Liver (tissue), 7 donors: ENCODE measurements at regions not wholly inside any gene's neighbourhood (a gene's known extent, or its start where the extent isn't known, plus 50 kb on each side); places are given as distances from the start of the nearest gene placed in this dataset.

Source experiments
- DNase-seq: peaks from one replicate; pipeline ENCODE4 v3.0.0-alpha.2; 2017; ENCODE audit warnings: low spot score
- H3K27ac ChIP-seq, 2 donors: one replicate each; pipeline ENCODE4 v1.7.0; 2013; ENCODE audit warnings: inconsistent platforms in 2 of 2, low read length in 2 of 2, control low read depth in 1 of 2, low read depth in 1 of 2, mild to moderate bottlenecking in 1 of 2
- H3K27me3 ChIP-seq, 4 donors: one replicate each; pipeline versions ENCODE4 v1.6.1 to v1.7.0; 2013; ENCODE audit warnings: low read length in 3 of 4, inconsistent platforms in 1 of 4, mild to moderate bottlenecking in 1 of 4, moderate library complexity in 1 of 4; ENCODE audit not compliant: control insufficient read depth in 4 of 4, insufficient read depth in 4 of 4
- H3K36me3 ChIP-seq, 4 donors: one replicate each; pipeline versions ENCODE4 v1.6.1 to v1.7.0; 2013; ENCODE audit warnings: low read length in 3 of 4, mild to moderate bottlenecking in 3 of 4, low read depth in 1 of 4, moderate library complexity in 1 of 4; ENCODE audit not compliant: control insufficient read depth in 4 of 4, insufficient read depth in 3 of 4
- H3K4me1 ChIP-seq, 4 donors: one replicate each; pipeline versions ENCODE4 v1.6.1 to v1.7.0; 2013; ENCODE audit warnings: low read length in 3 of 4, mild to moderate bottlenecking in 3 of 4, moderate library complexity in 1 of 4; ENCODE audit not compliant: control insufficient read depth in 4 of 4, insufficient read depth in 4 of 4
- H3K4me3 ChIP-seq, 3 donors: one replicate each; pipeline versions ENCODE4 v1.6.1 to v1.7.0; 2013; ENCODE audit warnings: low read length in 3 of 3, control low read depth in 1 of 3, low read depth in 1 of 3, mild to moderate bottlenecking in 1 of 3
- H3K9ac ChIP-seq, 2 donors: one replicate each; pipeline ENCODE4 v1.7.0; 2013; ENCODE audit warnings: low read length in 2 of 2, mild to moderate bottlenecking in 2 of 2, moderate library complexity in 2 of 2, control low read depth in 1 of 2, low read depth in 1 of 2
- H3K9me3 ChIP-seq, 4 donors: one replicate each; pipeline versions ENCODE4 v1.6.1 to v1.7.0; 2013; ENCODE audit warnings: low read length in 3 of 4; ENCODE audit not compliant: control insufficient read depth in 4 of 4
- EGR1 ChIP-seq, 2 donors: IDR thresholded peaks; 2 replicates each; pipeline ENCODE4 v1.6.1; 2016 to 2018; ENCODE audit warnings: antibody characterized with exemption in 2 of 2, low read depth in 2 of 2
- FOXA1 ChIP-seq: IDR thresholded peaks from 2 replicates; pipeline ENCODE4 v1.6.1; 2016; ENCODE audit warnings: antibody characterized with exemption
- FOXA2 ChIP-seq: IDR thresholded peaks from 2 replicates; pipeline ENCODE4 v1.6.1; 2016; ENCODE audit warnings: antibody characterized with exemption
- HNF4G ChIP-seq: IDR thresholded peaks from 2 replicates; pipeline ENCODE4 v1.6.1; 2016; ENCODE audit warnings: antibody characterized with exemption
- JUND ChIP-seq, 2 donors: IDR thresholded peaks; 2 replicates each; pipeline ENCODE4 v1.6.1; 2016; ENCODE audit warnings: antibody characterized with exemption in 2 of 2
- NR2F2 ChIP-seq: IDR thresholded peaks from 2 replicates; pipeline ENCODE4 v1.6.1; 2016; ENCODE audit warnings: antibody characterized with exemption
- RAD21 ChIP-seq, 2 donors: IDR thresholded peaks; 2 replicates each; pipeline ENCODE4 v1.6.1; 2016; ENCODE audit warnings: antibody characterized with exemption in 2 of 2, mild to moderate bottlenecking in 2 of 2
- RXRA ChIP-seq, 2 donors: IDR thresholded peaks; 2 replicates each; pipeline ENCODE4 v1.6.1; 2017 to 2018; ENCODE audit warnings: antibody characterized with exemption in 2 of 2, mild to moderate bottlenecking in 1 of 2
- TAF1 ChIP-seq: conservative IDR thresholded peaks from 2 replicates; pipeline ENCODE4 v1.6.1; 2016; ENCODE audit warnings: antibody characterized with exemption, mild to moderate bottlenecking
- YY1 ChIP-seq: IDR thresholded peaks from 2 replicates; pipeline ENCODE4 v1.6.1; 2016; ENCODE audit warnings: antibody characterized with exemption, mild to moderate bottlenecking
- WGBS: extraction: QIAGEN DNeasy Blood & Tissue Kit; methylation state at CpG from one replicate; pipeline ENCODE4 v1.1.7; 2013; 5-methylcytosine and 5-hydroxymethylcytosine counted together
- TF ChIP-seq, protein P1 (sequence below): IDR thresholded peaks from 2 replicates; pipeline ENCODE4 v1.6.1; 2016; ENCODE audit warnings: antibody characterized with exemption
- TF ChIP-seq, protein P2 (sequence below): IDR thresholded peaks from 2 replicates; pipeline ENCODE4 v1.6.1; 2016; ENCODE audit warnings: antibody characterized with exemption
- TF ChIP-seq, protein P3 (sequence below): IDR thresholded peaks from 2 replicates; pipeline ENCODE4 v1.6.1; 2016; ENCODE audit warnings: antibody characterized with exemption
- TF ChIP-seq, protein P4 (sequence below): IDR thresholded peaks from 2 replicates; pipeline ENCODE4 v1.6.1; 2016; ENCODE audit warnings: antibody characterized with exemption, mild to moderate bottlenecking
- donor health status: healthy.
- donor health status: healthy.
- donor health status: healthy.
- donor health status: healthy.

DNA sequence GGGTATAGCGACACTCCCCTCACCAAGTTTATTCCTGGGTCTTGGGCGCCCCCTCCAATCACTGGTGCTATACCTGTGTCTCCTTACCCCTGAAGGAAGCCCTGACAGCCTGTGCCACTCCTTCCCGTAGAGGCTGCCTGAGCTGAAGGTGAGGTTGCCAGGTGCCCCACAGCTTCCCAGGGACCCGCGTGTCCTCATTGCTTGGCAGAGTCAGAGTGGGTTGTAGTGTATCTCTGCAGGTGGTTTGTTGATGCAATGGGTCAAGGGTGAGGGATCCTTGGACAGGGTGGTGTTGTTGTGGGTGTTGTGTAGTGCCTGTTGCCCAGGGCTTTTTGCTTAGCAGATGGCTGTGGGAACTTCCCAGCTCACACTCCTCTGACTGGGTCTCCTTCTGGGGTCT lies 438.7 kb upstream of the FSIP2 start:
- Histone ChIP-seq H3K27ac (no peak overlapping the region), H3K9ac (no peak overlapping the region), H3K4me3 (no peak overlapping the region), H3K27me3 (no peaks in the 10 kb centered on the region), H3K4me1 (no peaks in the 10 kb centered on the region), H3K9me3 (peaks cover 0 to 3% (median 0%) of the 10 kb centered on the region in 4 donors), H3K36me3 (no peaks in the 10 kb centered on the region)
- TF ChIP-seq HNF4G (no peak), TAF1 (no peak)
- TF ChIP-seq, protein P1, sequence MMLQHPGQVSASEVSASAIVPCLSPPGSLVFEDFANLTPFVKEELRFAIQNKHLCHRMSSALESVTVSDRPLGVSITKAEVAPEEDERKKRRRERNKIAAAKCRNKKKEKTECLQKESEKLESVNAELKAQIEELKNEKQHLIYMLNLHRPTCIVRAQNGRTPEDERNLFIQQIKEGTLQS: no peak
- no peak for DNase-seq
- WGBS: 73% methylated on average over 5 of the region's 5 CpGs

DNA sequence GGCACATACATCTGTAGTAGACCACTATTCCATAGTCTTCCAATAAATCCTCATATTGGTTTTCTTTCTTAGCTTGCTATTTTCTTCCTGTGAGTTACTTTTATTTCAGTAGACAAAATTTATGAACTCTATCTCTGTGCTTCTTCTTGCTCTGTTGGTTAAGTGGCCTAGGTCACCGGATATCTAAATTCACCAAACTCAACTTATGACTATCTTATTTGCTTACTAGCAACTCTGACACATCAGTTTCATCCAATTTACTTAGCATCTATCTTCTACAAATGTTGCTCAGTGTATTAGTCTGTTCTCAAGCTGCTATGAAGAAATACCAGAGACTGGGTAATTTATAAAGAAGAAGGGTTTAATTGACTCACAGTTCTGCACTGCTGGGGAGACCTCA lies 432.5 kb upstream of the FSIP2 start:
- 85% methylated on average over 1 of the region's 1 CpG for WGBS
- DNase-seq: no peak
- Histone ChIP-seq H3K27me3 (peaks cover 0 to 2% (median 0%) of the 10 kb centered on the region in 4 donors), H3K27ac (no peak overlapping the region), H3K4me3 (no peak overlapping the region), H3K9ac (no peak overlapping the region), H3K4me1 (no peaks in the 10 kb centered on the region), H3K9me3 (no peaks in the 10 kb centered on the region), H3K36me3 (no peaks in the 10 kb centered on the region)
- no peak for TF ChIP-seq TAF1
- TF ChIP-seq, protein P1: no peak
- TF ChIP-seq FOXA2: no peak
- no peak for TF ChIP-seq HNF4G
- TF ChIP-seq, protein P2, sequence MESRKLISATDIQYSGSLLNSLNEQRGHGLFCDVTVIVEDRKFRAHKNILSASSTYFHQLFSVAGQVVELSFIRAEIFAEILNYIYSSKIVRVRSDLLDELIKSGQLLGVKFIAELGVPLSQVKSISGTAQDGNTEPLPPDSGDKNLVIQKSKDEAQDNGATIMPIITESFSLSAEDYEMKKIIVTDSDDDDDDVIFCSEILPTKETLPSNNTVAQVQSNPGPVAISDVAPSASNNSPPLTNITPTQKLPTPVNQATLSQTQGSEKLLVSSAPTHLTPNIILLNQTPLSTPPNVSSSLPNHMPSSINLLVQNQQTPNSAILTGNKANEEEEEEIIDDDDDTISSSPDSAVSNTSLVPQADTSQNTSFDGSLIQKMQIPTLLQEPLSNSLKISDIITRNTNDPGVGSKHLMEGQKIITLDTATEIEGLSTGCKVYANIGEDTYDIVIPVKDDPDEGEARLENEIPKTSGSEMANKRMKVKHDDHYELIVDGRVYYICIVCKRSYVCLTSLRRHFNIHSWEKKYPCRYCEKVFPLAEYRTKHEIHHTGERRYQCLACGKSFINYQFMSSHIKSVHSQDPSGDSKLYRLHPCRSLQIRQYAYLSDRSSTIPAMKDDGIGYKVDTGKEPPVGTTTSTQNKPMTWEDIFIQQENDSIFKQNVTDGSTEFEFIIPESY: no peak
- TF ChIP-seq, protein P3, sequence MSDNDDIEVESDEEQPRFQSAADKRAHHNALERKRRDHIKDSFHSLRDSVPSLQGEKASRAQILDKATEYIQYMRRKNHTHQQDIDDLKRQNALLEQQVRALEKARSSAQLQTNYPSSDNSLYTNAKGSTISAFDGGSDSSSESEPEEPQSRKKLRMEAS: no peak
- no peak for TF ChIP-seq FOXA1
- TF ChIP-seq EGR1 (IDR thresholded peaks at IDR 0.05; ENCODE audit: low read depth in 2 of 2): no peak
- no peak for TF ChIP-seq RAD21 (IDR thresholded peaks at IDR 0.05)
- no peak for TF ChIP-seq YY1
- TF ChIP-seq, protein P4, sequence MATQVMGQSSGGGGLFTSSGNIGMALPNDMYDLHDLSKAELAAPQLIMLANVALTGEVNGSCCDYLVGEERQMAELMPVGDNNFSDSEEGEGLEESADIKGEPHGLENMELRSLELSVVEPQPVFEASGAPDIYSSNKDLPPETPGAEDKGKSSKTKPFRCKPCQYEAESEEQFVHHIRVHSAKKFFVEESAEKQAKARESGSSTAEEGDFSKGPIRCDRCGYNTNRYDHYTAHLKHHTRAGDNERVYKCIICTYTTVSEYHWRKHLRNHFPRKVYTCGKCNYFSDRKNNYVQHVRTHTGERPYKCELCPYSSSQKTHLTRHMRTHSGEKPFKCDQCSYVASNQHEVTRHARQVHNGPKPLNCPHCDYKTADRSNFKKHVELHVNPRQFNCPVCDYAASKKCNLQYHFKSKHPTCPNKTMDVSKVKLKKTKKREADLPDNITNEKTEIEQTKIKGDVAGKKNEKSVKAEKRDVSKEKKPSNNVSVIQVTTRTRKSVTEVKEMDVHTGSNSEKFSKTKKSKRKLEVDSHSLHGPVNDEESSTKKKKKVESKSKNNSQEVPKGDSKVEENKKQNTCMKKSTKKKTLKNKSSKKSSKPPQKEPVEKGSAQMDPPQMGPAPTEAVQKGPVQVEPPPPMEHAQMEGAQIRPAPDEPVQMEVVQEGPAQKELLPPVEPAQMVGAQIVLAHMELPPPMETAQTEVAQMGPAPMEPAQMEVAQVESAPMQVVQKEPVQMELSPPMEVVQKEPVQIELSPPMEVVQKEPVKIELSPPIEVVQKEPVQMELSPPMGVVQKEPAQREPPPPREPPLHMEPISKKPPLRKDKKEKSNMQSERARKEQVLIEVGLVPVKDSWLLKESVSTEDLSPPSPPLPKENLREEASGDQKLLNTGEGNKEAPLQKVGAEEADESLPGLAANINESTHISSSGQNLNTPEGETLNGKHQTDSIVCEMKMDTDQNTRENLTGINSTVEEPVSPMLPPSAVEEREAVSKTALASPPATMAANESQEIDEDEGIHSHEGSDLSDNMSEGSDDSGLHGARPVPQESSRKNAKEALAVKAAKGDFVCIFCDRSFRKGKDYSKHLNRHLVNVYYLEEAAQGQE: no peak
- TF ChIP-seq NR2F2: no peak
- TF ChIP-seq JUND (IDR thresholded peaks at IDR 0.05): no peak
- no peak for TF ChIP-seq RXRA (IDR thresholded peaks at IDR 0.05)
